Colonic mucosa (tissue), 4 donors: ENCODE measurements at regions not wholly inside any gene's neighbourhood (a gene's known extent, or its start where the extent isn't known, plus 50 kb on each side); places are given as distances from the start of the nearest gene placed in this dataset.
"Not testable (repeated sequence)": the region's sequence is repeated elsewhere in the genome, so short reads cannot be mapped to it uniquely, and the experiment has no call there.

Experiments used
- DNase-seq: peaks from one replicate; pipeline ENCODE4 v3.0.0-alpha.2; 2020
- H3K27ac ChIP-seq: fragments of 200-600 bp; one replicate; pipeline ENCODE4 v1.8.0; 2021
- H3K27me3 ChIP-seq: fragments of 200-600 bp; one replicate; pipeline ENCODE4 v1.8.0; 2021
- H3K36me3 ChIP-seq: fragments of 200-600 bp; one replicate; pipeline ENCODE4 v1.8.0; 2021
- H3K4me1 ChIP-seq: fragments of 200-600 bp; one replicate; pipeline ENCODE4 v1.8.0; 2021; ENCODE audit warnings: mild to moderate bottlenecking
- H3K4me3 ChIP-seq: fragments of 200-600 bp; one replicate; pipeline ENCODE4 v1.8.0; 2021
- H3K9ac ChIP-seq, 2 donors: one replicate each; pipeline ENCODE4 v1.7.0; 2013; ENCODE audit warnings: control low read depth in 2 of 2, low read depth in 2 of 2, low read length in 2 of 2
- H3K9me3 ChIP-seq: fragments of 200-600 bp; one replicate; pipeline ENCODE4 v1.8.0; 2021
- CTCF ChIP-seq: fragments of 200-600 bp; IDR thresholded peaks from one replicate; pipeline ENCODE4 v1.8.0; 2022; ENCODE audit warnings: antibody characterized with exemption, mild to moderate bottlenecking
- intact Hi-C: fragments of 100-400 bp; cut with DNase I; formaldehyde crosslinking; loops from one replicate; pipeline ENCODE4 v1.14.1; 2022
- donor health status: healthy.
- donor health status: DM: no; HTN: no; CAD: no.
- donor health status: DM: no; HTN: no; CAD: no.

- intact Hi-C loops, result no loop called here
- no peak overlapping the region for H3K27ac ChIP-seq
- no peak overlapping the region for H3K9ac ChIP-seq
- no peaks in the 10 kb centered on the region for H3K27me3 ChIP-seq
- H3K9me3 ChIP-seq, result no peaks in the 10 kb centered on the region
- H3K36me3 ChIP-seq, result no peaks in the 10 kb centered on the region
- no peak overlapping the region for H3K4me3 ChIP-seq
- H3K4me1 ChIP-seq, result no peaks in the 10 kb centered on the region
- no peak for TF ChIP-seq CTCF
- no peak for DNase-seq
Observed at GRCh38 chr20:40868551-40869217, 159.9 kb upstream of the TOP1 start.

DNA sequence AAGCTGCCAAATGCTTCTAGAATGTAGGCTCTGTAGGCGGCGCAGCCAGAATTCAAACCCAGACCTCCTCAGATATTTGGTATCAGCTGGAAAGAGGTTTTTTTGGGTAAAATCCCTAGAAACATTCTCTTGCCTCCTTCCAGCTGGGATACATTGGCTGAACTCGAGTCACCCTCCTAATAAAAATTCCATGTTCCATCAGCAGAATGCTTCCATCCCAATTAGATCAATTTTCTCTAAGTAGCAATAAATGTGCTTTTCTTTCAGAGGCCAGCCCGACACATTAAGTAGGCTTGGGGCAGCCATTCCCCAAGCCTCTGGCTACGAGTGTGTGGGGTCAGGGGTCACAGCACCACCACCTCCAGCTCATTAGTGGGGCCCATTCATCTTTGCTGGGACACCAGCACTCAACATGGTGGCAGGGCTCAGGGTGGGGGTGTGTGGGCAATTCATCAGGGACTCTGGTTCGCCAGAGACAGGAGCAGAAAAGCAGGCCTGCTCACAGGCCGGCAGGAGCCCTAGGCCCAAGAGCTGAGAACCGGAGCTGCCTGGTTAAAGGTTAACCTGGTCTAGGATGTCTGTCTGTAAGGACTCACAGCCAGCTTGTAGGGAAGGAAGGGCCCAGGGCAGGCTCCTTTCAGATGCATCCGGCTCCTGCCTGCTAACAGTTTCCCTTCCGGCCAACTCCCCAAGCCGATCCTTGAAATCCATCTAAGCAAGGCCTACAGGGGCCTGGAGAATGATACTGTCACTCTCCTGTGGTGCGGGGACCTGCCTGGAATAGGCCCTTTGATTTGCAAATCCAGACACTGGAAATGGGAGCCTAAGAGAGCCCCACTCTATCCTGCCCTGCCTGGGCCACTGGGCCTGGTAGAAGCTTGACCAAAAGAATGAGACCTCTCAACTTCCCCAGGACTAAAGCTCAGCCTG, 159.1 kb upstream of the TOP1 start:
- no peaks in the 10 kb centered on the region for H3K4me1 ChIP-seq
- H3K36me3 ChIP-seq, result no peaks in the 10 kb centered on the region
- no peak overlapping the region for H3K9ac ChIP-seq
- H3K9me3 ChIP-seq, result no peaks in the 10 kb centered on the region
- TF ChIP-seq CTCF, result no peak
- H3K27ac ChIP-seq, result no peak overlapping the region
- H3K4me3 ChIP-seq, result no peak overlapping the region
- no peak for DNase-seq
- H3K27me3 ChIP-seq, result no peaks in the 10 kb centered on the region
- intact Hi-C loops, result no loop called here

- H3K36me3 ChIP-seq, result no peaks in the 10 kb centered on the region
- H3K27me3 ChIP-seq, result no peaks in the 10 kb centered on the region
- no peaks in the 10 kb centered on the region for H3K9me3 ChIP-seq
- no peak overlapping the region for H3K27ac ChIP-seq
- no peak for DNase-seq
- no peak overlapping the region for H3K9ac ChIP-seq
- no peak for TF ChIP-seq CTCF
- no peak overlapping the region for H3K4me3 ChIP-seq
- H3K4me1 ChIP-seq, result no peaks in the 10 kb centered on the region
- intact Hi-C loops, result no loop called here
Observed at GRCh38 chr20:40875116-40876085, 153.2 kb upstream of the TOP1 start.

GRCh38 chr20:40878099-40878498, 150.5 kb upstream of the TOP1 start:
- H3K9ac ChIP-seq, H3K27ac ChIP-seq, H3K36me3 ChIP-seq, intact Hi-C loops, H3K9me3 ChIP-seq, DNase-seq, H3K4me1 ChIP-seq, H3K27me3 ChIP-seq, H3K4me3 ChIP-seq: not testable (repeated sequence)

DNA sequence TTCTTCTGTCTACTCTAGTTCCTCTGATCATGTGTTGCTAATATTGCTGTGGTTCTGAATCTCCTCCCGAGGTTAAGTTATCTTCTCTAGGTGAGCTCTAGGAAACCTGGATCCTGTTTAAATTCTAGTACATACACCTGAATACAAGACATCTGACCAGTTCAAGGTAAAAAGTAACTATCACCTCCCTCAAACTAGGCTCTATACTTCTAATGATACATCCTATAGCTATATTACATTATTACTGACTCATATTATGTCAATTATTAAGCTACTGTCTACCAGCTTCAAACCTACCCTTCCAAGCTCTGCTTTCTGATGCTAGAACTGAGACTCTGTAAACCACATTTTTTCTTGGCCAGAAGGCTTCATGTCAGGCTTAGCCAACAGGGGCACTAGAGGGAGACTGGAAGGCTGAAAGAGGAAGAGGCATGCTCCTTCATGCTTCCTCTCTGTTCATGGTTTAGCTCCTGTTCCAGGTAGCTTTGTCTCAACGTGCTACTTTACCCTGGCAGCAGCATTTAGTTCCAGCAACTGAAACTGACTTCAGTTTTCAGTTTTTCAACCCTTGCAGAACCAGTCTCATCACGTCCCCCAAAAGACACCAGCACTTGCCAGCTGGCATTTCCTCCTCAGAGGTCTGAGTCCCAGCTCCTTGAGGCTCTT, 148.4 kb upstream of the TOP1 start:
- no peak for TF ChIP-seq CTCF
- Histone ChIP-seq H3K4me1 (no peaks in the 10 kb centered on the region), H3K4me3 (no peak overlapping the region), H3K9me3 (no peaks in the 10 kb centered on the region), H3K9ac (no peak overlapping the region), H3K27ac (no peak overlapping the region), H3K27me3 (no peaks in the 10 kb centered on the region), H3K36me3 (no peaks in the 10 kb centered on the region)
- intact Hi-C loops, result no loop called here
- DNase-seq, result no peak
